ENCODE measurements at regions not wholly inside any gene's neighbourhood (a gene's known extent, or its start where the extent isn't known, plus 50 kb on each side); places are given as distances from the start of the nearest gene placed in this dataset.

DNA sequence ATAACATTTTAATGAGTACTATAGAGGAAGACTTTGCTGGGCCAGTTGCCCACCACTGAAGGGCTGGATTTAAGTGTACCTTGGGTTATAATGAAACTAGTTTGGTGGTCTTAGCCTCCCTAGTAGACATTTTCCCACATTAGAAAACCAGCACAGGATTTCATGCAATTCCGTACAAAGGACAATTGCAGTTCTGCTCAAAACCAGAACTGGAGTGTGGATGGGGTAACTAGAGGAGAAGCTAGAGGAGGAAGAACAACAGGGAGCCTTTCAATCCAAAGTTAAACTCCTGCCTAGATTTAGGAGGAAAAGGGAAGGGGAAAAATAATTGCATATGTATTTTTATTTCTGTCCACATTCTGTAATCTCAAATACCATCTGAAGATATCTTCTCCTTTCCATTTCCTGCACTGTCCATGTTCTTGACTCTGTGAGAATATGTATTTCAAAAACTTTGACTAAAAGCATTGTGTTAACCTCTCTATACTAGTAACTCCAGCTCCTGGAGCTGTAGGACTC lies 97.5 kb upstream of the SSBP2 start:
- TF ChIP-seq, protein P1, sequence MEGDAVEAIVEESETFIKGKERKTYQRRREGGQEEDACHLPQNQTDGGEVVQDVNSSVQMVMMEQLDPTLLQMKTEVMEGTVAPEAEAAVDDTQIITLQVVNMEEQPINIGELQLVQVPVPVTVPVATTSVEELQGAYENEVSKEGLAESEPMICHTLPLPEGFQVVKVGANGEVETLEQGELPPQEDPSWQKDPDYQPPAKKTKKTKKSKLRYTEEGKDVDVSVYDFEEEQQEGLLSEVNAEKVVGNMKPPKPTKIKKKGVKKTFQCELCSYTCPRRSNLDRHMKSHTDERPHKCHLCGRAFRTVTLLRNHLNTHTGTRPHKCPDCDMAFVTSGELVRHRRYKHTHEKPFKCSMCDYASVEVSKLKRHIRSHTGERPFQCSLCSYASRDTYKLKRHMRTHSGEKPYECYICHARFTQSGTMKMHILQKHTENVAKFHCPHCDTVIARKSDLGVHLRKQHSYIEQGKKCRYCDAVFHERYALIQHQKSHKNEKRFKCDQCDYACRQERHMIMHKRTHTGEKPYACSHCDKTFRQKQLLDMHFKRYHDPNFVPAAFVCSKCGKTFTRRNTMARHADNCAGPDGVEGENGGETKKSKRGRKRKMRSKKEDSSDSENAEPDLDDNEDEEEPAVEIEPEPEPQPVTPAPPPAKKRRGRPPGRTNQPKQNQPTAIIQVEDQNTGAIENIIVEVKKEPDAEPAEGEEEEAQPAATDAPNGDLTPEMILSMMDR (IDR thresholded peaks at IDR 0.05), result no peak
- TF ChIP-seq ZFX (IDR thresholded peaks at IDR 0.05; ENCODE audit: borderline replicate concordance), result no peak

All from 22Rv1 (cell line).